ENCODE measurements at regions not wholly inside any gene's neighbourhood (a gene's known extent, or its start where the extent isn't known, plus 50 kb on each side); places are given as distances from the start of the nearest gene placed in this dataset.

- H3K4me2 ChIP-seq (ENCODE audit: low read depth, low read length, poor library complexity, severe bottlenecking): no peak overlapping the region
- H3K9me3 ChIP-seq (ENCODE audit: insufficient read depth, low read depth, low read length): no peaks in the 10 kb centered on the region
- H3K79me2 ChIP-seq (ENCODE audit: insufficient read depth, low read length): no peaks in the 10 kb centered on the region
- TF ChIP-seq CTCF (conservative IDR thresholded peaks at IDR 0.05; ENCODE audit: low read length) (no peak), EZH2phosphoT487 (IDR thresholded peaks at IDR 0.05; ENCODE audit: borderline replicate concordance) (no peak)
- no peaks in the 10 kb centered on the region for H3K36me3 ChIP-seq (ENCODE audit: insufficient read depth, low read length)
- no peaks in the 10 kb centered on the region for H3K9me2 ChIP-seq (replicated peaks; ENCODE audit: low read depth, low read length)
- no peak overlapping the region for H3K9ac ChIP-seq (ENCODE audit: low read depth, low read length, poor library complexity, severe bottlenecking)
- H3K27me3 ChIP-seq (ENCODE audit: insufficient read depth, low read length, poor library complexity, severe bottlenecking): peaks cover 99% of the 10 kb centered on the region
- no peaks in the 10 kb centered on the region for H3K4me1 ChIP-seq (ENCODE audit: insufficient read depth, low read length, poor library complexity, severe bottlenecking)
- H3K4me3 ChIP-seq (ENCODE audit: low read length, poor library complexity, severe bottlenecking): no peak overlapping the region
- H2AFZ ChIP-seq (ENCODE audit: low read length): no peak overlapping the region
- H4K20me1 ChIP-seq (ENCODE audit: insufficient read depth, low read length, poor library complexity, severe bottlenecking): no peaks in the 10 kb centered on the region
- H3F3A ChIP-seq (ENCODE audit: low read depth): no peaks in the 10 kb centered on the region
Measured at GRCh38 chr15:95470529-95470928, 860.0 kb upstream of the NR2F2 start.

GRCh38 chr15:95470997-95471689 is 859.4 kb upstream of the NR2F2 start:
- Histone ChIP-seq H3K4me1 (ENCODE audit: insufficient read depth, low read length, poor library complexity, severe bottlenecking) (no peaks in the 10 kb centered on the region), H3K27me3 (ENCODE audit: insufficient read depth, low read length, poor library complexity, severe bottlenecking) (peaks cover 100% of the 10 kb centered on the region), H3K9ac (ENCODE audit: low read depth, low read length, poor library complexity, severe bottlenecking) (no peak overlapping the region), H3K4me3 (ENCODE audit: low read length, poor library complexity, severe bottlenecking) (no peak overlapping the region), H3K9me2 (replicated peaks; ENCODE audit: low read depth, low read length) (no peaks in the 10 kb centered on the region), H3K4me2 (ENCODE audit: low read depth, low read length, poor library complexity, severe bottlenecking) (no peak overlapping the region), H3F3A (ENCODE audit: low read depth) (no peaks in the 10 kb centered on the region), H3K36me3 (ENCODE audit: insufficient read depth, low read length) (no peaks in the 10 kb centered on the region), H3K79me2 (ENCODE audit: insufficient read depth, low read length) (no peaks in the 10 kb centered on the region), H3K9me3 (ENCODE audit: insufficient read depth, low read depth, low read length) (no peaks in the 10 kb centered on the region), H2AFZ (ENCODE audit: low read length) (no peak overlapping the region), H4K20me1 (ENCODE audit: insufficient read depth, low read length, poor library complexity, severe bottlenecking) (no peaks in the 10 kb centered on the region)
- TF ChIP-seq CTCF (conservative IDR thresholded peaks at IDR 0.05; ENCODE audit: low read length): no peak

- no peak overlapping the region for H3K4me2 ChIP-seq (ENCODE audit: low read depth, low read length, poor library complexity, severe bottlenecking)
- no peak overlapping the region for H3K9ac ChIP-seq (ENCODE audit: low read depth, low read length, poor library complexity, severe bottlenecking)
- no peaks in the 10 kb centered on the region for H3F3A ChIP-seq (ENCODE audit: low read depth)
- peaks cover 100% of the 10 kb centered on the region for H3K27me3 ChIP-seq (ENCODE audit: insufficient read depth, low read length, poor library complexity, severe bottlenecking)
- H3K9me3 ChIP-seq (ENCODE audit: insufficient read depth, low read depth, low read length): no peaks in the 10 kb centered on the region
- no peaks in the 10 kb centered on the region for H3K36me3 ChIP-seq (ENCODE audit: insufficient read depth, low read length)
- no peak overlapping the region for H2AFZ ChIP-seq (ENCODE audit: low read length)
- no peaks in the 10 kb centered on the region for H3K9me2 ChIP-seq (replicated peaks; ENCODE audit: low read depth, low read length)
- H3K4me1 ChIP-seq (ENCODE audit: insufficient read depth, low read length, poor library complexity, severe bottlenecking): no peaks in the 10 kb centered on the region
- no peak for TF ChIP-seq EZH2phosphoT487 (IDR thresholded peaks at IDR 0.05; ENCODE audit: borderline replicate concordance)
- TF ChIP-seq CTCF (conservative IDR thresholded peaks at IDR 0.05; ENCODE audit: low read length): no peak
- H4K20me1 ChIP-seq (ENCODE audit: insufficient read depth, low read length, poor library complexity, severe bottlenecking): no peaks in the 10 kb centered on the region
- H3K79me2 ChIP-seq (ENCODE audit: insufficient read depth, low read length): no peaks in the 10 kb centered on the region
- no peak overlapping the region for H3K4me3 ChIP-seq (ENCODE audit: low read length, poor library complexity, severe bottlenecking)
Measured at GRCh38 chr15:95471690-95472086, 858.8 kb upstream of the NR2F2 start.
